NCI-H2107 treated with DMSO at 0.1 percent for 48 hours (cell line): ENCODE measurements at regions not wholly inside any gene's neighbourhood (a gene's known extent, or its start where the extent isn't known, plus 50 kb on each side); places are given as distances from the start of the nearest gene placed in this dataset.

Source experiments
- DNase-seq: peaks from one replicate; lab custom pipeline; 2025; ENCODE audit not compliant: unreplicated experiment; lab: John Stamatoyannopoulos, UW

- no peak for DNase-seq
Observed at GRCh38 chr9:81214975-81215374, 474.4 kb downstream of the TLE1 start.

GRCh38 chr9:81213456-81213855, 475.9 kb downstream of the TLE1 start:
- no peak for DNase-seq

GRCh38 chr9:81211741-81212140, 477.6 kb downstream of the TLE1 start:
- DNase-seq: no peak

- no peak for DNase-seq
Observed at GRCh38 chr9:81207651-81208050, 481.7 kb downstream of the TLE1 start.

GRCh38 chr9:81202292-81202691, 487.1 kb downstream of the TLE1 start:
- no peak for DNase-seq

- DNase-seq: no peak
Observed at GRCh38 chr9:81195206-81195605, 494.1 kb downstream of the TLE1 start.

- DNase-seq: no peak
Observed at GRCh38 chr9:81193362-81194339, 495.7 kb downstream of the TLE1 start.

GRCh38 chr9:81191222-81191621, 498.1 kb downstream of the TLE1 start:
- DNase-seq: no peak

- no peak for DNase-seq
Observed at GRCh38 chr9:81190659-81191058, 498.7 kb downstream of the TLE1 start.

- no peak for DNase-seq
Observed at GRCh38 chr9:81183761-81184160, 505.6 kb downstream of the TLE1 start.

GRCh38 chr9:81182431-81182830, 506.9 kb downstream of the TLE1 start:
- no peak for DNase-seq

GRCh38 chr9:81174023-81174422, 515.3 kb downstream of the TLE1 start:
- DNase-seq: no peak

GRCh38 chr9:81171689-81172088, 517.7 kb downstream of the TLE1 start:
- no peak for DNase-seq

GRCh38 chr9:81162361-81162760, 527.0 kb downstream of the TLE1 start:
- DNase-seq: no peak

- DNase-seq: no peak
Observed at GRCh38 chr9:81156381-81156780, 533.0 kb downstream of the TLE1 start.

- no peak for DNase-seq
Observed at GRCh38 chr9:81150016-81150625, 539.2 kb downstream of the TLE1 start.

- no peak for DNase-seq
Observed at GRCh38 chr9:81146684-81147337, 542.5 kb downstream of the TLE1 start.

- DNase-seq: no peak
Observed at GRCh38 chr9:81146241-81146640, 543.1 kb downstream of the TLE1 start.

GRCh38 chr9:81145331-81145963, 543.9 kb downstream of the TLE1 start:
- DNase-seq: no peak

GRCh38 chr9:81141961-81142360, 547.4 kb downstream of the TLE1 start:
- DNase-seq: no peak

- no peak for DNase-seq
Observed at GRCh38 chr9:81137976-81138568, 551.3 kb downstream of the TLE1 start.
